ENCODE measurements at regions not wholly inside any gene's neighbourhood (a gene's known extent, or its start where the extent isn't known, plus 50 kb on each side); places are given as distances from the start of the nearest gene placed in this dataset.
A peak's percentile ranks its signal among the peaks of the same experiment; 100 is the strongest.
"Not testable (repeated sequence)": the region's sequence is repeated elsewhere in the genome, so short reads cannot be mapped to it uniquely, and the experiment has no call there.

DNA sequence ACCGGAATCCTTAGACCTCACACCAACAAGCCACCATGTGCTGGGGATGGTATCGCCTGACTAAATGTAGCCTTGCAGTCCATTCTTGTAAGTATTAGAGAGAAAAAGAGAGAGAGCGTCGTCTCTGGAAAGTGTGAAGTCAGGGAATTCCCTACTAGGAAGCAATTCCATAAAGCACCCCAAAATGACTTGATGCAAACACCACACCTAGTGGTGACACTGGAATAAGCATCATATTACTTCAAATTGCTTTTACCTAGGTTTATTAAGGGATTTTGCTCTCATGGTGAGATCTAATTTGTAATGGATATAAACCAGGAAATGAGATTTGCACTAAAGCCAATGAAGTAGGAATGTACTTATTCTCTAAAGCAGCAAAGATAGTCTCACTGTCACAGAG lies 111.4 kb upstream of the METTL9 start:
- not testable (repeated sequence) for DNase-seq (ENCODE audit: low read depth in 2 of 3, low spot score in 1 of 3)

DNA sequence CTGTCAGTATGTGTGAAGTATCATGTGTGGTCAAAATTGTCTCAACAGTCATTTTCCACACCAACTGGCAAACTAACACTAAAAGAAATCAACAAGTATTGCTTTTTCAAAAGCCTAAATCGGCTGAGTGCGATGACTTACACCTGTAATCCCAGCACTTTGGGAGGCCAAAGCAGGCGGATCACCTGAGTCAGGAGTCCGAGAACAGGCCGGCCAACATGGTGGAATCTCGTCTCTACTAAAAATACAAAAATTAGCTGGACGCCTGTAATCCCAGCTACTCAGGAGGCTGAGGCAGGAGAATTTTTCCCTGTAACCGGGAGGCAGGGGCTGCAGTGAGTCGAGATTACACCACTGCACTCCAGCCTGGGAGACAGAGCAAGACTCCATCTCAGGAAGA lies 100.3 kb upstream of the METTL9 start:
- not testable (repeated sequence) for DNase-seq (ENCODE audit: low read depth in 2 of 3, low spot score in 1 of 3)

DNA sequence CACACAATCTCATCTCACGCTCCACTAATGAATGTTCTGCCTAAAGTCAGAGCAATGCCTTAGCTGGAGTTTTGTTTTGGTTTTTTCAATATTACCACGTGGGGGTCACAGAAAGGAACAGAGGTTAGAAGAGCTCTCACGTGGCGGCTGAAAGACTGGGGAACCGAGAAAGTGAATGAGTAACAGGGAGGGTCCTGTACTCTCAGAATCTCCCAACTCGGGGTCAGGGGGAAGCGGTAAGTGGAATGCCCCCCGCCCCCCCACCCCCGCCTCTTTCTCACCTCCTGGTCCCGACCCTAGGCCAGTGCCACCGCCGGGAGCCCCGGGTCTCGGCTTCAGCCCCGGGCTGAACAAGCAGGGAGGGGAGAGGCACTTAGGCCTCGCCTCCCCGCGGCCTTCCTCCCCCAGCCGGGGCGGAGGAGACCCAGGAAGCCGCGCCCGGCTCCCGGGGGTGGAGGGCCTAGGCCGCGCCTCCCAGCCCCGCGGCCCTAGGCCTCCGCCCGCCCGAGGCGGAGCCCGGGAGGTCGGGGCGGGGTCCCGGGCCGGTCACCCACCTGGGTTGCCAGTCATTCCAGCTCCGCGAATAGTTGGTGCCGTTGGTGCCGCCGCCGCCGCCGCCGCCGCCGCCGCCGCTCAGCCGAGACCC lies 98.0 kb upstream of the METTL9 start:
- peak in 2 of 3 donors; percentile 44 to 62 for DNase-seq (ENCODE audit: low read depth in 2 of 3, low spot score in 1 of 3)

DNA sequence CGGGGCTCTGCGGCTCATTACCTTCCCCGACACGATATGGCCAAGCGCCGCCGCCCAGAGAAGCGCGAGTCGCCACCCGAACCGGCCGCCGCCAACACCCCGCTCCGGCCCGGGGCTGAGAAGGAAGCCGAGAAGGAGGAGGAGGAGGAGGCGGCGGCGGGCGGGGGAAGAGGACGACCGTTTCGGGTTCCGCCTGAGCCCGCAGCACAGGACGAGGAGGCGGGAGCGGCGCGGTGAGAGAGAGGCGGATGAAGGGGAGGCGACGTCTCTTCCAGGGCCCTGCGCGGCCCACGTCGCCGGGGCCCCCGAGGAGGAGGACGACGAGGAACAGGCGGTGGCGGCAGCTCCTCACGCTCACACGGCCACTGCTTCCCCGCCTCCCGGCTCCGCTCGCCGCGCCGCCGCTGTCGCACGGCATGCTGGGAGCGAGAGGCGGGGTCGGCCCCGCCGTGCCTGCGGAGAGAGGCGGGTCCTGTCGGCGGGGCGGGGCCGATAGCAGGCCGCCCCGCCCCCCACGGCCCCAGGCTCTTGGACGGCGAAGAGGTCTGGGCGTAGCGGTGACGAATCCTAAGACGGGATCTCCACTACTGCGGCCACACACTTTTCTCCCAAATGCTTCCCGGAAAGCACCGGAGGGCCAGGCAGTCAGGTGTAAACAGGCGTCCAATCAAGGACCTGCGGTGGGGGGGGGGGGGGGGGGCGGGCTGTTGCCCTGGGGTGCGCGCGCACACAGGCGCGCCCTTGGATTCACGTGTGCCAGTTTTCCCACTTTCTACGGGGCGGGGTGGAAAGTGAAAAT lies 97.3 kb upstream of the METTL9 start:
- DNase-seq (ENCODE audit: low read depth in 2 of 3, low spot score in 1 of 3): peak; percentile 82 to 89 (median 89)

DNA sequence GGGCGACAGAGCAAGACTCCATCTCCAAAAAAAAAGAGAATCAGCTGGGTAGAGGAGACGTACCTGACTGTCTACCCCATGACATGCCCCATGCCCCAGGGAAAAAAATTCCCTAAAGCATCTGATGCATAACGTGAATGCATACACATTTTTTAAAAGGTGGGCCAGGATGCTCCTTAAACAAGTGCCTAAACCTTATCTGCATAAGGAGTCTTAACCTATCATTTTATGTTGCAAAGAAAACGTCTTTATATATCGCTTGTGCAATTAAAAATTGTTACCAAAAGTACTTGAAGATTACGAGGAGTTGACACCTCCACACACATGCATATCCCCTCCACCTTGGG lies 95.8 kb upstream of the METTL9 start:
- not testable (repeated sequence) for DNase-seq (ENCODE audit: low read depth in 2 of 3, low spot score in 1 of 3)

DNA sequence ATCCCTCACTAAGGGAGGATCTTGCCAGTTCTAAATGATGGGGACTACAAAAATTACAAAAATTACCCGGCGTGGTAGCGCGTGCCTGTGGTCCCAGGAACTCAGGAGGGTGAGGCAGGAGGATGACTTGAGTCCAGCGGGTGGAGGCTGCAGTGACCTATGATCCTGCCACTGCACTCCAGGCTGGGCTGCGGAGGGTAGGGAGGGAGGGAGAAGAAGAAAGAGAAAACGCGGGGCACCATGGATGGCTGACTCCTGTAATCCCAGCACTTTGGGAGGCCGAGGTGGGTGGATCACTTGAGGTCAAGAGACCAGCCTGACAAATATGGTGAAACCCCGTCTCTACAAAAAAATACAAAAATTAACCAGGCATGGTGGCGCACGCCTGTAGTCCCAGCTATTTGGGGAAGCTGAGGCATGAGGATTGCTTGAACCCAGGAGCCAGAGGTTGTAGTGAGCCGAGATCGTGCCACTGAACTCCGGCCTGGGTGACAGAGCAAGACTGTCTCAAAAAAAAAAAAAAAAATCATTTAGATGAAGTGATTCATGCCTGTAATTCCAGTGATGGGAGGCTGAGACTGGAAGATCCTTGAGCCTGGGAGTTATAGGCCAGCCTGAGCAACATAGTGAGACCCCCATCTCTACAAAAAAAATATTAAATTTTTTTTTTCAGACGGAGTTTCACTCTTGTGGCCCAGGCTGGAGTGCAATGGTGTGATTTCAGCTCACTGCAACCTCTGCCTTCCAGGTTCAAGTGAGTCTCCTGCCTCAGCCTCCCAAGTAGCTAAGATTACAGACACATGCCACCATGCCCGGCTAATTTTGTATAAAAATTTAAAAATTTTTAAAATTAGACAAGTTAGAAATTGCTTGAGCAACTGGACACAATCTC lies 95.2 kb upstream of the METTL9 start:
- DNase-seq (ENCODE audit: low read depth in 2 of 3, low spot score in 1 of 3): not testable (repeated sequence)

DNA sequence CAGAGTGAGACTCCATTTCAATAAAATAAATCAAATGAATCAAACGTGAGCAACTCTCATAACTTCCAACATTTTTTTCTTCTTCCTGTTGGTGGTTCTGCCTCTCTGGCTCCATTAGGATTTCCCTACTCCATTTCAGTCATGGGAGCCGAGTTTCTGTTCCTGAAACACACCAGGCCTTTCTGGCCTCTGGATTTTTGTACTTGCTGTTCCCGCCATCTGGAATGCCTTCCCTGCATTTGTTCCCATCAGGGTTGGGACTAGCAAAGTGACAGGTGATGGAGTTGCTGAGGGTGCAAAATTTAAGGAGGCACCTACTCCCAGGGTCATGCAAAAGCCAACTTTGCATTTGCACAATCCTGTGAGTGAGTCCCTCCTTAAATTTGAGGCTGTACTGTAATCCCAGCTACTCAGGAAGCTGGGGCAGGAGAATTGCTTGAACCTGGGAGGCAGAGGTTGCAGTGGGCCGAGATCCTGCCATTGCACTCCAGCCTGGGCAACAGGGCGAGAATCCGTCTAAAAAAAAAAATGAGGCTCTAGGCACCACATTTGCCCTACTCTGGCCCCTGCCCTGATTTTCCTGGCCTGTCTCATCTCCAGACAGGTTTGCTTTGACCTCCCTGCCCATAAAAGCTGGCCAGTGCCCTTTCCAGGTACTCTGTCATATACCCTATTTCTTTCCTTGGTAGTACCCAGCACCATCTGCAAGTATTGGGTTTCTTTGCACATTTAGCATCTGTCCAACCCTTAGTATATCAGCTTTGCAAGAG lies 93.4 kb upstream of the METTL9 start:
- DNase-seq (ENCODE audit: low read depth in 2 of 3, low spot score in 1 of 3): not testable (repeated sequence)

DNA sequence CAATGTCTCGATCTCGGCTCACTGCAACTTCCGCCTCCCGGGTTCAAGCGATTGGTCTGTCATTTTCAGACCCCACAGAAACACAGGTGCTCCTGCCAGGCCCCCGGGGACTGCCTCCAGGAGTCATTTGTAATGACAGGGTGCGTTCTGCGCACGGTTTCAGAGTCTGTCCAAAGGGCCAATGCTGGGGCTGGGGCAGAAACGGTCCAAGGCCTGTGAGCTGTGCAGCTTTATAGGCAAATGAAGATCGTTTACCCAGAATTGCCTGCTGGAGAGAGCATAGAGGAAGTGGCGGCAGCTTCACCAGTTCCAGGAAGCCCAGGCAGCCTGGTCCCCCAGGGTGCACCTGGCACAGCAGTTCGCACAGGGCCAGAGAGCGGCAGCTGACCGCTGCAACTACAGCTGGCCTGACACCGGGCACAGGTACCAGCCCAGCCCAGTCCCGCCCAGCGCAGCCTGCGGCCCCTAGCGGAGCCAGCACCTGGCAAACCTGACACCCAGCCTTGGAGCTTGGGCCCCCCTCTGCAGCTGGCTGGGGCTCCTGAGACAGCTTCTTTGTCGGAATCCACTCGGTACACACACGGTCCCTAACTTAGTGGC lies 92.4 kb upstream of the METTL9 start:
- peak in 1 of 3 donors; percentile 33 for DNase-seq (ENCODE audit: low read depth in 2 of 3, low spot score in 1 of 3)

DNA sequence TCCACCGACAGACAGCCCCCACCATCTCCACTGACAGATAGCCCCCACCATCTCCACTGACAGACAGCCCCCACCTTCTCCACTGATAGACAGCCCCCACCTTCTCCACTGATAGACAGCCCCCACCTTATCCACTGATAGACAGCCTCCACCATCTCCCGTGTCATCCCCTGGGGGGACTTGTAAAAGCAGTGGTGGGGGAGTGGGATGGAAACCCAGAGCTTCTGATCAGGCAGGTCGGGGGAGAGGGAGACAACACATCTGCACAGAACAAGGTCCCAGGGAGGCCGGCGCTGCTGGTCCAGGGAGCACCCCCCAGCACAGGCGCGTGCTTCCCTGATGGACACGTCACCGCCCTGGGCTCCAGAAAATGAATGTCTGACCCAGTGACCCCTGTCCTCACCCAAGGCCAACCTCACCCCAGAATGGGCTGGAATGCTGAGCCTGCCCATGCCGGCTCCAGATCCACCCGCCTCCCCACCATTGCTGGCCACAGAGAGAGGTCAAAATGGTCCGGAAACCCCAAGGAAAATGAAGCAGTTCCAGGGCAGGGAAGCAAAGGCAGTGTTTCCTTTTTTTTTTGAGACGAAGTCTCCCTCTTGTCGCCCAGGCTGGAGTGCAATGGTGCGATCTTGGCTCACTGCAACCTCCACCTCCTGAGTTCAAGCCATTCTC lies 91.6 kb upstream of the METTL9 start:
- not testable (repeated sequence) for DNase-seq (ENCODE audit: low read depth in 2 of 3, low spot score in 1 of 3)

DNA sequence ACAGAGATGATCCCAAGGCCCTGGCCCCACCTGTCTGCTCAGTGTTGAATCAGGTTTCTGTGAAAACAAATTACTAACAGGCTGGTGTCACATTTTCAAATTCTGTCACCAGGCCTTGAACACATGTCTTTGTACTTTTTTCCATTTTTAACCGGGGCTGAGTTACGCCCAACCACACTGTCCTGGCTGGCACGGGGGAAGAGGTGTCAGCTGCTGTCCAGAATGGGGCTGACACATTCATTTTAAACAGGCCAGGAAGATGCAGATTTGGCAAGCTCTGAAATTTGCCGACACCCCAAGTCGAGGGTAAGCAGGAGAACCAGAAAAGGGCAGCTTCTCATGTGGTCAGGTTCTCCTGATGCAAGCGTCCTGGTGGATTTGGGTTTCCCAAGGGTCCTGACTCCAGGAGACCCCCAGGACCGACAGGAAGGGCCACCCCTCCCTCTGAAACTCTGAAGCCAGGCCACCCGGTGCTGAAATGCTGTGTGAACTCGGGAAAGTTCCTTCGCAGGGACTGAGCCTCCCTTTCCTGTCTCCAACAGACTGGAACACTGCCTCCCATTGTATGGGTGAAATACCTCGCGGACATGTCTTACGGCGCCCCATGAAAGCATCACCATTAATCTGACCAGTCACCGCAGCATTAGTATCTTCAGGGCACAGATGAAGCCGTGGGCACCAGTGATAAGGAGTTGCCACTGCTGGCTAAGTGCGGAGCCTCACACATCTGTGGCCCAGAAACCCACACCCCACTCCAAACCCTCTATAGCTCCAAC lies 90.5 kb upstream of the METTL9 start:
- DNase-seq (ENCODE audit: low read depth in 2 of 3, low spot score in 1 of 3): peak in 1 of 3 donors; percentile 32

DNA sequence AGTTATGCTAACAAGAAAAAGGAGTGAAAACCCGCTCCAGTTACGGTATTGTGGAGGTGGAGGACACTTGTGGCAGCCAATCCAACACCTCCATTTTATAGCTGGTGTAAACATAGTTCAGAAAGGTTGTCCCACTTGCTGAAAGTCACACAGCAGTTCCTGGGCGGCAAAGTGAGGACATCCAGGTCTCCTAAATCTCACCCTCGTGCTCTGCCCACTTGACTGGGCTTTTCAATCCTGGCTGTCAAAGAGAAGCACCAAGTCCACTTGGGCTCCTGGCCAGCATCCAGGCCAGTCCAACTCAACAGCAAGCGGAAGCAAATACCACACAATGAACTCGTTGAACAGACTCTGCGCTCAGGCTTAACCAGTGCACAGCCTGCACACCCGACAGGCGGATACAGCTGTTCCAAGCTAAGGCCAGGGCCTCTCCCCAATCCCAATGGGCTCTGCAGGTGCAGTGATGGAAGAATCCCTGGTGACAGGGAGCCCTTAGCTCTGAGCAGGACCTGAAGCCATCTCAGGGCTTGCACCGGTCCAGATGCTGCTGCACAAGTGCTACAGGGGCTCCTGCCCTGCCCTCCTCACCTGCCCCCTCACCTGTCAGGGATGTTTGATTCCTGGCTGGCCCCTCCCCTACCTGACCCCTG lies 89.8 kb upstream of the METTL9 start:
- not testable (repeated sequence) for DNase-seq (ENCODE audit: low read depth in 2 of 3, low spot score in 1 of 3)

DNA sequence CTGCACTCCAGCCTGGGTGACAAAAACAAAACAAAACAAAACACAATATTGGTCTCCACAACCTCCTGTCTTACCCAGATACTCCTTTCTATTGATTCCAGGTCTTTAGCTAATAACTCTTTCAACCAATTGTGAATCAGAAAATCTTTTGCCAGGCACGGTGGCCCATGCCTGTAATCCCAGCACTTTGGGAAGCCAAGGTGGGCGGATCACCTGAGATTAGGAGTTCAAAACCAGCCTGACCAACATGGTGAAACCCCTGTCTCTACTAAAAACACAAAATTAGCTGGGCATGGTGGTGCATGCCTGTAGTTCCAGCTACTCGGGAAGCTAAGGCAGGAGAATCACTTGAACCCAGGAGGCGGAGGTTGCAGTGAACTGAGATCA lies 88.5 kb upstream of the METTL9 start:
- not testable (repeated sequence) for DNase-seq (ENCODE audit: low read depth in 2 of 3, low spot score in 1 of 3)

DNA sequence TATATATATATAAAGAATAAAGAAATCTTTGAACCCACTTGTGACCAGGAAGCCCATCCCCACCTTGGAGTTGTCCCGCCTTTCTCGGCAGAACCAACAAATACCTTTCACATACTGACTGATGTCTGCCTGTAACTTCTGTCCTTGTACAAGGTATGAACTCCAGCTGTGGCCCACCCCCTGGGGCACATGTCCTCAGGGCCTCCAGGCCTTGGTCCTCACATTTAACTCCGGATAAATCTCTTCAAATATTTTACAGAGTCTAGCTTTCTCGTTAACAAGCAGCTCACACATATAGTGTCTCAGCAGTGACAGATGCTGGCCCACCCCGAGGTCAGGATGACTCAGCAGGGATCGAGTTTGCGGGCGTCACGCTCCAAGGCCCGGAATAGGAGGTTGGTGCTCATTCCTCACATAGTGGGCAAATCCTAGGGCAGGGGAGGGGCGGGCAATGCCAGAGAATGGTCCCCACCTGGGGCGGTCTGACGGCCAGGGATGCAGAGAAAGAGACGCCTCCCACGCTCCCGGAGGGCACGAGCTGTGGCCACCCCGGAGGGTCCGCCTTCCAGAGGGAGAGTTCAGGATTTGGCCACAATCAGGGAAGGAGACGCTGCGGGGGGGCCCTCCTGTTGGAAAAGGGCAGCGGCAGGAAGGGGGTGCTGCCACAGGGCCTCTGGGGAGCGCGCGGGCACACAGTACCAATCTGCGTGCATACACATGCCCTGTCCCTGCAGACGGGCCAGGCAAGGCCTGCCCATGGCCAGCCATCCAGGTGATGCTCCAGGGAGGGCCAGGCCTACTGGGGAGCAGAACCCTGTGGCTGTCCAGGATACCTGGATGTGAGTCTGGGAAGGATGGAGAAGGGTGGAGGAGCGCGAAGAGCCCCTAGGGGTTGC lies 87.8 kb upstream of the METTL9 start:
- not testable (repeated sequence) for DNase-seq (ENCODE audit: low read depth in 2 of 3, low spot score in 1 of 3)

DNA sequence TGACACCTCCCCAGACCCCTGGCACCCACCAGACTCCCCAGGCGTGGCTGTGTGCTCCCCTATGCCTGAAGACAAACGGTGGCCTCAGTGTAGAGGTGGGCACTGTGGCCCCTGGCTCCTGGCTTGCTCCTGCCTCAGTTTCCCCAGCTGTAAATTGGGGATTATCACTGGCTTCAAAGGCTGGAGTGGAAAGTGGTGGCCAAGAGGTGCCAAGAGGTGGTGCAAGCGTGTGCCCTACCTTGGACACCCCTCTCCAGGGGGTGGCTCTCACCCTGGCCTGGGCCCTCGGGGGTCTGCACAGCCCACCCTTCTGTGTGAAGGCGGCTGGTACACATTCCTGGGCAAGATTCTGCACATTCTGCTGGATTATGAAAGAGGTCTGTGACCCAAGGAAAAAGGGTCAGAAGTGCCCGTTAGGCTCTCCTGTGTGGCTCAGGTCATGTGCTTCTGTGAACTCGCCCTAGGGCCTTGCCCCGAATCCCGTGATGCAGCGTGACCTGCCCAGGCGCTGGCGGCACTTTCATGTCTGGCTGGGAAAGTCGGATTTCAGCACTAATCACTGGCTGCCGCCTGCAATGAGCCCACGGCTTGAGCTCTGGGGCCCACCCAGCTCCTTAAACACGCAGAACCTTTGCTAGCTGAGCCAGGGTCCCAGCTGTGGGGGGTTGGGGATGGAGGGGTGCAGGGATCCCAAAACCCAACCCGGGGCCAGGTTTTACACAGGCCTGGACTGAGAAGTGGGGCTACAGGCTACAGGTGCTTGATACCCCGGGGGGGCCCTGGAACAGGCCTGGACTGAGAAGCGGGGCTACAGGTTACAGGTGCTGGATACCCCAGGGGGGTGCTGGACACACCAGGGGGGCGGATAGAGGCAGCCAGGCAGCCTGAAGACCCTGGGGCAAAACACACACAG lies 86.8 kb upstream of the METTL9 start:
- not testable (repeated sequence) for DNase-seq (ENCODE audit: low read depth in 2 of 3, low spot score in 1 of 3)

DNA sequence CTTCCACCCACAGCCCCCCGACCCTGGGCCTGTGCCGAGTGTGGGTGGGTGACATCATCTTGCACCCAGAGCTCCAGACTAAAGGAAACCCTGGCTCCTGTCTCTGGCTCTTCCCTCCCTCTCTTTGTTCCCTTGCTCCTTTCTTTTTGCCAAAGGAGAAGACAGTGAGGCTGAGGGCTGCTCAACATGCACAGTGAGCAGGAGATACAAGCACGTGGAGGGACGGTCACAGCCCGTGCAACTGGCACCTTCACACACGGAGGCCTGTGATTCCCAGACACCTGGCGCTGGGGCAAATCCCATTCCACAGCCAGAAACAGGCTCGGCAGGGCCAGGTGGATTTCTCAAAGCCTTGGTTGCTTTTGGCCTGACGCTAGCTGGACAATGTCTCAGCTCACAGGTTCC lies 86.0 kb upstream of the METTL9 start:
- not testable (repeated sequence) for DNase-seq (ENCODE audit: low read depth in 2 of 3, low spot score in 1 of 3)

DNA sequence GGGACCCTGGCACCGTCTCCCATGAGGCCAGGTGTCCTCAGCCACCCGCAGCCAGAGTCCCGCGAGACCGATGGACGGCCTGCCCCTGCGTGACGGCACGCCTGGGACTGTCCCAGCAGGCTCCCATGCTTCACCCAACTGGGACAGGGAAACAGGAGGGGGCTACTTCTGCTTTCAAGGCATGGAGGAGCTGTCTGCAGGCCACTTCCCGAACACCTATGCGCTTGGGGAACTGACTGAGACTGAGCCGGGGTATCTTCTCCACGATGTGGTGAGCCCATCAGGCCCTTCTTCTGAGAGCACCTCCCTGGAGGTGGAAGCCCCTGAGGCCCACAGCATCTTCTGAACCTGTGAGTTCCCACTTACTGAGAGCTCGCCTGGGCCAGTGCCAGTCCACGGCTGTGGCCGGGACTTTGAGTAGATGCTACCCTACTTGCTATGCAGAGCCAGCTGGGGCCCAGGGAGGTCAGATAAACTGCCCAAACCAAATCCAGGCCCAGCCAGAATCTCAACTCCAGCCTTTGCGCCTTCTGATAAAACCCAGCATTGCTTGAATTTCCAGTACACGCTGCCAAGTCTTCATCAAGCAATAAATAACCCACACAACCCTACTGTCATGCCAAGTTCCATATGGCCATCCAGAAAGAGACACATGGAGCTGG lies 85.4 kb upstream of the METTL9 start:
- DNase-seq (ENCODE audit: low read depth in 2 of 3, low spot score in 1 of 3): not testable (repeated sequence)

Data from stimulated activated CD4-positive, alpha-beta T cell treated with anti-CD3 and anti-CD28 coated beads, Interleukin-12 subunit alpha, Interleukin-12 subunit beta, amount 100 ng/mL, for 48 hours (primary cell).